ENCODE measurements at regions not wholly inside any gene's neighbourhood (a gene's known extent, or its start where the extent isn't known, plus 50 kb on each side); places are given as distances from the start of the nearest gene placed in this dataset.
"Not testable (repeated sequence)": the region's sequence is repeated elsewhere in the genome, so short reads cannot be mapped to it uniquely, and the experiment has no call there.

- ATAC-seq; H3K9me3 Mint-ChIP-seq; H3K27me3 Mint-ChIP-seq; H3K4me3 Mint-ChIP-seq; H3K4me1 Mint-ChIP-seq; H3K27ac Mint-ChIP-seq; DNase-seq; H3K36me3 Mint-ChIP-seq (ENCODE audit: low read depth): not testable (repeated sequence)
Measured at GRCh38 chr1:146630302-146630701, 307.8 kb upstream of the NBPF12 start.

- not testable (repeated sequence) for H3K4me1 Mint-ChIP-seq, ATAC-seq
Measured at GRCh38 chr1:146618582-146618981, 319.5 kb upstream of the NBPF12 start.

GRCh38 chr1:146604681-146605080 is 333.4 kb upstream of the NBPF12 start:
- not testable (repeated sequence) for H3K4me3 Mint-ChIP-seq; ATAC-seq; H3K27ac Mint-ChIP-seq; H3K36me3 Mint-ChIP-seq (ENCODE audit: low read depth); H3K27me3 Mint-ChIP-seq; H3K4me1 Mint-ChIP-seq; DNase-seq; H3K9me3 Mint-ChIP-seq

More at GRCh38 chr1:146618582-146618981, 319.5 kb upstream of the NBPF12 start:
- not testable (repeated sequence) for H3K27me3 Mint-ChIP-seq; H3K36me3 Mint-ChIP-seq (ENCODE audit: low read depth); H3K9me3 Mint-ChIP-seq; H3K4me3 Mint-ChIP-seq; DNase-seq; H3K27ac Mint-ChIP-seq

- not testable (repeated sequence) for H3K27ac Mint-ChIP-seq; ATAC-seq; H3K4me3 Mint-ChIP-seq; H3K27me3 Mint-ChIP-seq; H3K9me3 Mint-ChIP-seq; H3K4me1 Mint-ChIP-seq; DNase-seq; H3K36me3 Mint-ChIP-seq (ENCODE audit: low read depth)
Measured at GRCh38 chr1:146600720-146601307, 337.3 kb upstream of the NBPF12 start.

GRCh38 chr1:146599906-146600305 is 338.2 kb upstream of the NBPF12 start:
- not testable (repeated sequence) for H3K9me3 Mint-ChIP-seq; H3K27me3 Mint-ChIP-seq; H3K4me1 Mint-ChIP-seq; DNase-seq; ATAC-seq; H3K4me3 Mint-ChIP-seq; H3K27ac Mint-ChIP-seq; H3K36me3 Mint-ChIP-seq (ENCODE audit: low read depth)

- H3K27ac Mint-ChIP-seq; DNase-seq; H3K9me3 Mint-ChIP-seq; H3K4me1 Mint-ChIP-seq; H3K4me3 Mint-ChIP-seq; H3K27me3 Mint-ChIP-seq; H3K36me3 Mint-ChIP-seq (ENCODE audit: low read depth): not testable (repeated sequence)
- ATAC-seq: peak; percentile 76
Measured at GRCh38 chr1:146581229-146581628, 352.4 kb upstream of the NOTCH2NLA start.

GRCh38 chr1:146567541-146567940 is 338.7 kb upstream of the NOTCH2NLA start:
- ATAC-seq; H3K4me1 Mint-ChIP-seq; H3K27me3 Mint-ChIP-seq; H3K4me3 Mint-ChIP-seq; H3K9me3 Mint-ChIP-seq; DNase-seq; H3K27ac Mint-ChIP-seq; H3K36me3 Mint-ChIP-seq (ENCODE audit: low read depth): not testable (repeated sequence)

GRCh38 chr1:146558032-146558431 is 329.2 kb upstream of the NOTCH2NLA start:
- not testable (repeated sequence) for H3K27me3 Mint-ChIP-seq; DNase-seq; H3K9me3 Mint-ChIP-seq; H3K36me3 Mint-ChIP-seq (ENCODE audit: low read depth); H3K4me3 Mint-ChIP-seq; ATAC-seq; H3K4me1 Mint-ChIP-seq; H3K27ac Mint-ChIP-seq

- not testable (repeated sequence) for H3K36me3 Mint-ChIP-seq (ENCODE audit: low read depth); H3K9me3 Mint-ChIP-seq; H3K27me3 Mint-ChIP-seq; H3K4me1 Mint-ChIP-seq; ATAC-seq; DNase-seq; H3K4me3 Mint-ChIP-seq; H3K27ac Mint-ChIP-seq
Measured at GRCh38 chr1:146556405-146556804, 327.6 kb upstream of the NOTCH2NLA start.

GRCh38 chr1:146552414-146552813 is 323.6 kb upstream of the NOTCH2NLA start:
- not testable (repeated sequence) for H3K4me1 Mint-ChIP-seq; H3K27me3 Mint-ChIP-seq; H3K4me3 Mint-ChIP-seq; DNase-seq; H3K9me3 Mint-ChIP-seq; H3K36me3 Mint-ChIP-seq (ENCODE audit: low read depth); H3K27ac Mint-ChIP-seq; ATAC-seq

GRCh38 chr1:146548684-146549083 is 319.9 kb upstream of the NOTCH2NLA start:
- not testable (repeated sequence) for H3K27ac Mint-ChIP-seq; H3K36me3 Mint-ChIP-seq (ENCODE audit: low read depth); H3K9me3 Mint-ChIP-seq; DNase-seq; H3K4me3 Mint-ChIP-seq; H3K27me3 Mint-ChIP-seq; H3K4me1 Mint-ChIP-seq; ATAC-seq

GRCh38 chr1:146546189-146546588 is 317.4 kb upstream of the NOTCH2NLA start:
- not testable (repeated sequence) for H3K27ac Mint-ChIP-seq; ATAC-seq; DNase-seq; H3K4me3 Mint-ChIP-seq; H3K4me1 Mint-ChIP-seq; H3K27me3 Mint-ChIP-seq; H3K9me3 Mint-ChIP-seq; H3K36me3 Mint-ChIP-seq (ENCODE audit: low read depth)

GRCh38 chr1:146537775-146538373 is 309.1 kb upstream of the NOTCH2NLA start:
- ATAC-seq; H3K4me1 Mint-ChIP-seq; H3K27ac Mint-ChIP-seq; H3K36me3 Mint-ChIP-seq (ENCODE audit: low read depth); H3K27me3 Mint-ChIP-seq; DNase-seq; H3K4me3 Mint-ChIP-seq; H3K9me3 Mint-ChIP-seq: not testable (repeated sequence)

GRCh38 chr1:146536028-146536427 is 307.2 kb upstream of the NOTCH2NLA start:
- peak; percentile 59 for ATAC-seq
- not testable (repeated sequence) for H3K36me3 Mint-ChIP-seq (ENCODE audit: low read depth); H3K27me3 Mint-ChIP-seq; H3K4me1 Mint-ChIP-seq; H3K9me3 Mint-ChIP-seq; H3K27ac Mint-ChIP-seq; DNase-seq; H3K4me3 Mint-ChIP-seq

- not testable (repeated sequence) for DNase-seq; H3K27me3 Mint-ChIP-seq; H3K9me3 Mint-ChIP-seq; H3K4me3 Mint-ChIP-seq; ATAC-seq; H3K36me3 Mint-ChIP-seq (ENCODE audit: low read depth); H3K27ac Mint-ChIP-seq; H3K4me1 Mint-ChIP-seq
Measured at GRCh38 chr1:146535575-146535974, 306.8 kb upstream of the NOTCH2NLA start.

- not testable (repeated sequence) for H3K36me3 Mint-ChIP-seq (ENCODE audit: low read depth); DNase-seq; H3K27me3 Mint-ChIP-seq; ATAC-seq; H3K4me3 Mint-ChIP-seq; H3K9me3 Mint-ChIP-seq; H3K27ac Mint-ChIP-seq; H3K4me1 Mint-ChIP-seq
Measured at GRCh38 chr1:146530958-146531357, 302.1 kb upstream of the NOTCH2NLA start.

All from activated naive CD8-positive, alpha-beta T cell treated with anti-CD3 and anti-CD28 coated beads, Interleukin-2, amount 50 U/mL, for 24 hours (primary cell).